Esophagus muscularis mucosa (tissue), 4 donors: ENCODE measurements at regions not wholly inside any gene's neighbourhood (a gene's known extent, or its start where the extent isn't known, plus 50 kb on each side); places are given as distances from the start of the nearest gene placed in this dataset.

ENCODE experiments used
- DNase-seq: peaks from one replicate; pipeline ENCODE4 v3.0.0-alpha.2; 2017; ENCODE audit errors: extremely low spot score
- H3K27ac ChIP-seq, 4 donors: fragments of 200-600 bp; sonication (generic); replicated peaks in 1 of 4; 1 replicate in 3 of 4; 2 replicates in 1 of 4; pipeline ENCODE4 v1.5.1; 2016 to 2019; ENCODE audit warnings: mild to moderate bottlenecking in 1 of 4
- H3K27me3 ChIP-seq, 4 donors: fragments of 200-600 bp; sonication (generic); one replicate each; pipeline versions ENCODE4 v1.5.1 to v1.6.0; 2016 to 2019
- H3K36me3 ChIP-seq, 4 donors: fragments of 200-600 bp; sonication (generic); one replicate each; pipeline ENCODE4 v1.5.1; 2016 to 2019
- H3K4me1 ChIP-seq, 4 donors: fragments of 200-600 bp; sonication (generic); one replicate each; pipeline ENCODE4 v1.5.1; 2016 to 2019
- H3K4me3 ChIP-seq, 4 donors: fragments of 200-600 bp; sonication (generic); 1 replicate in 2 of 4; 2 replicates in 2 of 4; pipeline ENCODE4 v1.5.1; 2016 to 2019; ENCODE audit warnings: mild to moderate bottlenecking in 4 of 4, moderate library complexity in 1 of 4
- H3K9me3 ChIP-seq, 4 donors: fragments of 200-600 bp; sonication (generic); 1 replicate in 3 of 4; 2 replicates in 1 of 4; pipeline ENCODE4 v1.5.1; 2016 to 2019
- EP300 ChIP-seq: sonication (generic); formaldehyde crosslinking; IDR thresholded peaks from one replicate; pipeline ENCODE4 v1.6.1; 2017; ENCODE audit warnings: antibody characterized with exemption
- POLR2A ChIP-seq: fragments of 450-650 bp; IDR thresholded peaks from one replicate; pipeline ENCODE4 v1.6.1; 2017; ENCODE audit warnings: antibody characterized with exemption, moderate library complexity, mild to moderate bottlenecking, low read depth
- POLR2AphosphoS5 ChIP-seq, 2 donors: sonication (generic); formaldehyde crosslinking; IDR thresholded peaks; one replicate each; pipeline ENCODE4 v1.6.1; 2017; ENCODE audit warnings: antibody characterized with exemption in 2 of 2
- WGBS: methylation state at CpG from one replicate; pipeline ENCODE4 v1.1.5; 2018; 5-methylcytosine and 5-hydroxymethylcytosine counted together
- intact Hi-C: fragments of 100-400 bp; cut with DNase I; formaldehyde crosslinking; loops from one replicate; pipeline ENCODE4 v1.15.1; 2023
- TF ChIP-seq, protein P1 (sequence below), 3 experiments: fragments of 200-600 bp in 2 of 3; fragments of 450-650 bp in 1 of 3; sonication (generic) in 2 of 3; IDR thresholded peaks; one replicate each; pipeline ENCODE4 v1.5.1; 2017 to 2019; ENCODE audit warnings: antibody characterized with exemption in 3 of 3, mild to moderate bottlenecking in 2 of 3, moderate library complexity in 1 of 3

- Histone ChIP-seq H3K4me1 (peaks cover 0 to 9% (median 6%) of the 10 kb centered on the region in 4 donors), H3K36me3 (no peaks in the 10 kb centered on the region)
These were observed 824.6 kb downstream of the TUSC7 start for GRCh38 chr3:117534138-117534537.

GRCh38 chr3:117536006-117536405 lies 826.4 kb downstream of the TUSC7 start:
- intact Hi-C loops = loop anchor here (10.0 kb wide), 1 partner anchor 671 kb away; no protein-coding TSS in a partner anchor

More at GRCh38 chr3:117534138-117534537, 824.6 kb downstream of the TUSC7 start:
- TF ChIP-seq, protein P1, sequence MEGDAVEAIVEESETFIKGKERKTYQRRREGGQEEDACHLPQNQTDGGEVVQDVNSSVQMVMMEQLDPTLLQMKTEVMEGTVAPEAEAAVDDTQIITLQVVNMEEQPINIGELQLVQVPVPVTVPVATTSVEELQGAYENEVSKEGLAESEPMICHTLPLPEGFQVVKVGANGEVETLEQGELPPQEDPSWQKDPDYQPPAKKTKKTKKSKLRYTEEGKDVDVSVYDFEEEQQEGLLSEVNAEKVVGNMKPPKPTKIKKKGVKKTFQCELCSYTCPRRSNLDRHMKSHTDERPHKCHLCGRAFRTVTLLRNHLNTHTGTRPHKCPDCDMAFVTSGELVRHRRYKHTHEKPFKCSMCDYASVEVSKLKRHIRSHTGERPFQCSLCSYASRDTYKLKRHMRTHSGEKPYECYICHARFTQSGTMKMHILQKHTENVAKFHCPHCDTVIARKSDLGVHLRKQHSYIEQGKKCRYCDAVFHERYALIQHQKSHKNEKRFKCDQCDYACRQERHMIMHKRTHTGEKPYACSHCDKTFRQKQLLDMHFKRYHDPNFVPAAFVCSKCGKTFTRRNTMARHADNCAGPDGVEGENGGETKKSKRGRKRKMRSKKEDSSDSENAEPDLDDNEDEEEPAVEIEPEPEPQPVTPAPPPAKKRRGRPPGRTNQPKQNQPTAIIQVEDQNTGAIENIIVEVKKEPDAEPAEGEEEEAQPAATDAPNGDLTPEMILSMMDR (IDR thresholded peaks at IDR 0.05) = no peak
- TF ChIP-seq POLR2A (no peak), POLR2AphosphoS5 (IDR thresholded peaks at IDR 0.05) (no peak), EP300 (no peak)
- DNase-seq = no peak
- Histone ChIP-seq H3K27me3 (no peaks in the 10 kb centered on the region), H3K4me3 (no peak overlapping the region), H3K27ac (no peak overlapping the region), H3K9me3 (no peaks in the 10 kb centered on the region)
- 92% methylated on average over 1 of the region's 1 CpG for WGBS
- intact Hi-C loops = loop anchor here (10.0 kb wide), 1 partner anchor 669 kb away; no protein-coding TSS in a partner anchor

DNA sequence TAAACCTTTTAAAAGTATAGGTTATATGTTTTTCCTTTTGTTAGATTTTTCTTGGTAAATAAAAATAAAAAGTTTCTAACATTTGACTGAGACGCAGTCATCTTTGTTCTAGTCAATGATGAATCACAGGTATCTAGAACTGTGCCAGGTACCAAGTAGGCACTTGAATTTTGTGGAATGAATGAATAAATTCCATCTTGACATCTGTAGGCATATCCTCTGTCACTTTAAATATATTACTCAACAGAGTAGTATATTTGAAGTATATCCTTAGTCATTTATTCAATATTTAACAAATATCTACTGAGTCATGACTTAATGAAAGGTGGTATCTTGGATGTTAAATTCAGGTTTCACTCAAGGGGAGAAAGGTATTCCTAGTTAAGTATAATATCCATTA lies 828.4 kb downstream of the TUSC7 start:
- Histone ChIP-seq H3K4me3 (no peak overlapping the region), H3K27ac (no peak overlapping the region), H3K27me3 (no peaks in the 10 kb centered on the region), H3K9me3 (no peaks in the 10 kb centered on the region), H3K4me1 (no peaks in the 10 kb centered on the region), H3K36me3 (no peaks in the 10 kb centered on the region)
- 88% methylated on average over 1 of the region's 1 CpG for WGBS
- TF ChIP-seq, protein P1 (IDR thresholded peaks at IDR 0.05) = no peak
- TF ChIP-seq POLR2AphosphoS5 (IDR thresholded peaks at IDR 0.05) (no peak), POLR2A (no peak), EP300 (no peak)
- intact Hi-C loops = loop anchor here (10.0 kb wide), 1 partner anchor 673 kb away; no protein-coding TSS in a partner anchor
- no peak for DNase-seq

More at GRCh38 chr3:117536006-117536405, 826.4 kb downstream of the TUSC7 start:
- H3K27me3 ChIP-seq = no peaks in the 10 kb centered on the region
- no peak overlapping the region for H3K27ac ChIP-seq
- H3K9me3 ChIP-seq = no peaks in the 10 kb centered on the region
- 95% methylated on average over 4 of the region's 4 CpGs for WGBS
- H3K4me1 ChIP-seq = peaks cover 0 to 7% (median 5%) of the 10 kb centered on the region in 4 donors
- H3K4me3 ChIP-seq = no peak overlapping the region
- DNase-seq = no peak
- TF ChIP-seq POLR2AphosphoS5 (IDR thresholded peaks at IDR 0.05) = no peak
- H3K36me3 ChIP-seq = no peaks in the 10 kb centered on the region

DNA sequence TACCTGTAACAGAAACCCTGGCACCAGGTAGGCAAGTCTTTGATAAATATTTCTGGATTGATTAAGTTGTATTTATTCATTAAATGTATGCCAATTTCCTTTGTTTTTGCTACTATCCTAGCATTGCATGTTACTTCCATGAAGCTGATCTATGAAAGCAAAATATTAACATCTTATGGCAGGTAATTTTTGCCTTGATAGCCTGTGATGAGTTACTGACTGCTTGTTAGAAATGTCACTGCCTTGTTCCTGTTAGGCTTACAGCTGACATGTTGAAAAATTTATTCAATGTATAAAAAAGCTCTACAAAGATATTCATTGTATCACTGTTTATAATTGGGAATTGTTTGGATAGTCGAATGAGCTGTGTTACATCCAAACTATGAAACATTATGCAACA lies 830.1 kb downstream of the TUSC7 start:
- TF ChIP-seq POLR2A (no peak), POLR2AphosphoS5 (IDR thresholded peaks at IDR 0.05) (no peak), EP300 (no peak)
- TF ChIP-seq, protein P1 (IDR thresholded peaks at IDR 0.05) = no peak
- WGBS = 56% methylated on average over 1 of the region's 1 CpG
- Histone ChIP-seq H3K27me3 (no peaks in the 10 kb centered on the region), H3K36me3 (no peaks in the 10 kb centered on the region), H3K4me3 (no peak overlapping the region), H3K9me3 (no peaks in the 10 kb centered on the region), H3K27ac (no peak overlapping the region), H3K4me1 (no peaks in the 10 kb centered on the region)
- intact Hi-C loops = loop anchor here (10.0 kb wide), 1 partner anchor 675 kb away; no protein-coding TSS in a partner anchor
- DNase-seq = no peak

DNA sequence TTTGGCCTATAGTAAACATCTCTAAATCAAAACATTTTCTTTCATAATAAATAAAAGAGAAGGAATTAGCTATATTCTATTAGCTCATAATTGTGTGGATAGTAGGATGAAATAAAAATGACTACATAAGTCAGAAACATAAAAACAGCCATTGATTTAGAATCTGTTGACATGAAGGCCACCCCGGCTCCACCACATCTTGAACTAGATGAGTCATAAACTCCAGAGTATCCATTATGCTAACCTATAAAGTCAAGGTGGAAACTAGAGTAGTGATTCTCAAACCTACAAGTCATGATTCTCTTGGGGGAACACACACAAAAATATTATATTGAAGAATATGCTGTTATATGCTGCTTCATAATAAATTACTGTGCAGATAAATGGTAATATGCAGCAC lies 831.0 kb downstream of the TUSC7 start:
- H3K27ac ChIP-seq = no peak overlapping the region
- TF ChIP-seq POLR2A (no peak), POLR2AphosphoS5 (IDR thresholded peaks at IDR 0.05) (no peak), EP300 (no peak)
- TF ChIP-seq, protein P1 (IDR thresholded peaks at IDR 0.05) = no peak
- no peaks in the 10 kb centered on the region for H3K4me1 ChIP-seq
- no peaks in the 10 kb centered on the region for H3K36me3 ChIP-seq
- no peaks in the 10 kb centered on the region for H3K27me3 ChIP-seq
- no peak for DNase-seq
- H3K4me3 ChIP-seq = no peak overlapping the region
- 93% methylated on average over 1 of the region's 1 CpG for WGBS
- H3K9me3 ChIP-seq = no peaks in the 10 kb centered on the region
- intact Hi-C loops = no loop called here
